HepG2 (cell line): ENCODE measurements at regions not wholly inside any gene's neighbourhood (a gene's known extent, or its start where the extent isn't known, plus 50 kb on each side); places are given as distances from the start of the nearest gene placed in this dataset.

Experiments used
- ATAC-seq: fragments of 200-7000 bp; cut with Tn5 transposase; 3 replicates; pipeline ENCODE4 v1.9.1; 2020; ENCODE audit warnings: mild to moderate bottlenecking, moderate library complexity
- BruUV-seq: library from RNA; stranded (reverse); fragments of 400-500 nt; replicated peaks from 2 replicates; lab custom pipeline; 2021; lab: Mats Ljungman, UMichigan
- CTCF ChIA-PET: fragments of 300-600 bp; formaldehyde crosslinking; extraction: SDS; loops from one replicate; lab custom pipeline; 2021; ENCODE audit warnings: low total read pairs, inconsistent platforms, low intra/inter-chr PET ratio; lab: Yijun Ruan, JAX
- POLR2A ChIA-PET: fragments of 350-600 bp; sonication (Branson Sonifier 250); formaldehyde crosslinking; loops from one replicate; lab custom pipeline; 2020; ENCODE audit warnings: antibody characterized with exemption, inconsistent platforms; lab: Yijun Ruan, JAX
- DNase-seq: peaks from one replicate; pipeline ENCODE4 v3.0.0-alpha.2; 2015; ENCODE audit warnings: low spot score
- FAIRE-seq: peaks from 3 replicates; lab custom pipeline; 2011; peaks lifted over from hg19 to GRCh38; lab: Jason Lieb, UNC
- H2AFZ ChIP-seq: one replicate; pipeline ENCODE4 v1.6.1; 2011; ENCODE audit warnings: low read length, inconsistent platforms
- H3K27ac ChIP-seq: fragments of 300-600 bp; 3 replicates; pipeline ENCODE4 v1.8.0; 2011; ENCODE audit warnings: mixed run types, mild to moderate bottlenecking, mixed read lengths, low read length, inconsistent platforms; ENCODE audit not compliant: insufficient read depth; ENCODE audit errors: extremely low read length
- H3K27me3 ChIP-seq, 2 experiments: fragments of 200-600 bp in 1 of 2; 2 replicates in 1 of 2; 3 replicates in 1 of 2; pipeline versions ENCODE4 v1.6.0 to v1.8.0; 2011; ENCODE audit warnings: low read length in 2 of 2, mild to moderate bottlenecking in 2 of 2, moderate library complexity in 2 of 2, inconsistent platforms in 1 of 2; ENCODE audit not compliant: insufficient read depth in 2 of 2, control insufficient read depth in 1 of 2
- H3K36me3 ChIP-seq, 2 experiments: fragments of 200-600 bp in 1 of 2; replicated peaks in 1 of 2; 2 replicates in 1 of 2; 3 replicates in 1 of 2; pipeline versions ENCODE4 v1.5.1 to v1.8.0; 2011; ENCODE audit warnings: low read length in 2 of 2, inconsistent platforms in 1 of 2; ENCODE audit not compliant: insufficient read depth in 2 of 2, control insufficient read depth in 1 of 2
- H3K4me1 ChIP-seq: 2 replicates; pipeline ENCODE4 v1.5.1; 2012; ENCODE audit warnings: low read length, inconsistent platforms; ENCODE audit not compliant: insufficient read depth
- H3K4me2 ChIP-seq: 2 replicates; pipeline ENCODE4 v1.6.0; 2011; ENCODE audit warnings: low read depth, low read length, inconsistent platforms
- H3K4me3 ChIP-seq, 3 experiments: fragments of 200-600 bp in 1 of 3; sonication (generic), shearing (Covaris generic) in 1 of 3; replicated peaks in 1 of 3; 2 replicates each; pipeline ENCODE4 v1.5.1; 2011 to 2016; ENCODE audit warnings: low read length in 3 of 3, inconsistent platforms in 2 of 3, low read depth in 2 of 3, mild to moderate bottlenecking in 2 of 3, control low read depth in 1 of 3, mixed read lengths in 1 of 3; ENCODE audit not compliant: insufficient read depth in 1 of 3
- H3K79me2 ChIP-seq: one replicate; pipeline ENCODE4 v1.6.1; 2011; ENCODE audit warnings: low read length, inconsistent platforms; ENCODE audit not compliant: insufficient read depth
- H3K9ac ChIP-seq: 2 replicates; pipeline ENCODE4 v1.6.0; 2011; ENCODE audit warnings: mild to moderate bottlenecking, low read depth, low read length, inconsistent platforms; ENCODE audit not compliant: insufficient read depth
- H3K9me3 ChIP-seq: 2 replicates; pipeline ENCODE4 v1.5.1; 2012; ENCODE audit warnings: mild to moderate bottlenecking, low read length
- H4K20me1 ChIP-seq: 2 replicates; pipeline ENCODE4 v1.6.0; 2011; ENCODE audit warnings: inconsistent platforms, mild to moderate bottlenecking, low read length, moderate library complexity; ENCODE audit not compliant: insufficient read depth
- CEBPB ChIP-seq: IDR thresholded peaks from 2 replicates; pipeline ENCODE4 v1.6.1; 2011; ENCODE audit warnings: low read depth, low read length, improper control_type of control experiment, borderline replicate concordance
- SRF ChIP-seq: IDR thresholded peaks from 2 replicates; pipeline ENCODE4 v1.6.1; 2011; ENCODE audit warnings: mild to moderate bottlenecking, low read depth, low read length, moderate library complexity
- TSC22D2 ChIP-seq: sonication (generic); formaldehyde crosslinking; IDR thresholded peaks from 2 replicates; pipeline ENCODE4 v1.5.1; 2020; ENCODE audit warnings: missing genetic modification reagents, mild to moderate bottlenecking, borderline replicate concordance
- ZFP37 ChIP-seq: sonication (generic); formaldehyde crosslinking; IDR thresholded peaks from 2 replicates; pipeline ENCODE4 v1.4.0; 2020; ENCODE audit warnings: missing genetic modification reagents, borderline replicate concordance
- ZKSCAN5 ChIP-seq: sonication (generic); formaldehyde crosslinking; IDR thresholded peaks from 2 replicates; pipeline ENCODE4 v1.5.1; 2020; ENCODE audit warnings: mild to moderate bottlenecking, missing genetic modification reagents
- ZNF546 ChIP-seq: sonication (generic); formaldehyde crosslinking; conservative IDR thresholded peaks from 2 replicates; pipeline ENCODE4 v1.8.1; 2023; ENCODE audit warnings: mild to moderate bottlenecking, missing genetic modification reagents
- WGBS: methylation state at CpG from one replicate; pipeline ENCODE4 v1.1.6; 2017; ENCODE audit warnings: low lambda C conversion rate; 5-methylcytosine and 5-hydroxymethylcytosine counted together
- in situ Hi-C: cut with HindIII; loops from 2 replicates; pipeline ENCODE4 v1.10.0; 2017; ENCODE audit warnings: low pct_unique_long_range_greater_than_20kb; ENCODE audit not compliant: extremely low pct_ligation_motif_present
- intact Hi-C: fragments of 100-400 bp; cut with micrococcal nuclease; formaldehyde crosslinking; loops from one replicate; pipeline ENCODE4 v1.10.0; 2022; ENCODE audit not compliant: unreplicated experiment
- TF ChIP-seq, protein P1 (sequence below): sonication (generic); formaldehyde crosslinking; IDR thresholded peaks from 2 replicates; pipeline ENCODE4 v1.4.0; 2020; ENCODE audit warnings: mild to moderate bottlenecking, missing genetic modification reagents, borderline replicate concordance

DNA sequence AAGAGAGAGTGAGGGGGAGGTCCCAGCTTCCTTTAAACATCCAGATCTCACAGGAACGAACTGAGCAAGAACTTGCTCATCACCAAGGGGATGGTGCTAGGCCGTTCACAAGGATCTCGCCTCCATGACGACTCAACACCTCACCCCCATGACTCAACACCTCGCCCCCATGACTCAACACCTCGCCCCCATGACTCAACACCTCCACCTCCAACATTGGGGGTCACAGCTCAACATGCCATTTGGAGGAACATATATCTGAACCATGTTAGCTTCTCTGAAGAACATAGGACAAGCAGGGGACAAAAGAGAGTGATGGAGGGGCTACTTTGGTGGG lies 66.0 kb upstream of the LHX5 start (continued):
- TF ChIP-seq, protein P1, sequence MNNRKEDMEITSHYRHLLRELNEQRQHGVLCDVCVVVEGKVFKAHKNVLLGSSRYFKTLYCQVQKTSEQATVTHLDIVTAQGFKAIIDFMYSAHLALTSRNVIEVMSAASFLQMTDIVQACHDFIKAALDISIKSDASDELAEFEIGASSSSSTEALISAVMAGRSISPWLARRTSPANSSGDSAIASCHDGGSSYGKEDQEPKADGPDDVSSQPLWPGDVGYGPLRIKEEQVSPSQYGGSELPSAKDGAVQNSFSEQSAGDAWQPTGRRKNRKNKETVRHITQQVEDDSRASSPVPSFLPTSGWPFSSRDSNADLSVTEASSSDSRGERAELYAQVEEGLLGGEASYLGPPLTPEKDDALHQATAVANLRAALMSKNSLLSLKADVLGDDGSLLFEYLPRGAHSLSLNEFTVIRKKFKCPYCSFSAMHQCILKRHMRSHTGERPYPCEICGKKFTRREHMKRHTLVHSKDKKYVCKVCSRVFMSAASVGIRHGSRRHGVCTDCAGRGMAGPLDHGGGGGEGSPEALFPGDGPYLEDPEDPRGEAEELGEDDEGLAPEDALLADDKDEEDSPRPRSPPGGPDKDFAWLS (CRISPR knock-in tag) = no peak

DNA sequence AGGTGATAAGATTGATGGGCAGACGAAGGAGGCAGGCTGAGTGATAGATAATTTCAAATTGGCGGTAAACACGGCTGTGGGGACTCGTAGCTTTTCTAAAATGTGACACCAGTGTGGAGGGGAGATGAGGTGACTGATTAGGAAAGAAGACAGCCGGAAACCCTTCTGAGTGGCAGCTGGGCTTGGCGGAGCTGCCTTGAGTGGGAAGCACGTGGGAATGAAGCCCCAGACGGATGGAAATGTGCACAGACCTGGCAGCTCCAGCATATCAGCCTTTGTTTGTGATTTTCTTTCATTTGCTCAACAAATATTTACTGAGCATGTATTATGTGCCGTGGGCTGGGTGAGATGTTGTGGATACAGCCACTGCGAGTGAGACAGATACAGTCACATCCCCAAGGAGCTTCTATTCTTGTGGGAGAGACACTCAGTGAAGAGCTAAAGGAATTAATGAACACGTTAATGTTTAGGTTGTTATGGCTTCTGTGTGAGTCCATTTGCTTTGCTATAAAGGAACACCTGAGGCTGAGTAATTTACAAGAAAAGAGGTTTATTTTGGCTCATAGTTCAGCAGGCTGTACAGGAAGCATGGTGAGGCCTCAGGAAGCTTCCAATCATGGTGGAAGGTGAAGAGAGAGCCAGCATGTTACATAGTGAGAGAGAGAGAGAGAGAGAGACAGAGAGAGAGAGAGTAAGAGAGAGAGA lies 65.5 kb upstream of the LHX5 start:
- H3K27me3 ChIP-seq = peaks cover 2 to 40% of the 10 kb centered on the region in 2 experiments; a peak in 3 of 5 replicates
- H3K4me3 ChIP-seq = no peak overlapping the region
- H3K79me2 ChIP-seq = no peaks in the 10 kb centered on the region
- TF ChIP-seq SRF (no peak), ZNF546 (CRISPR knock-in tag) (no peak), CEBPB (no peak), ZFP37 (CRISPR knock-in tag) (no peak), ZKSCAN5 (CRISPR knock-in tag) (no peak), TSC22D2 (CRISPR knock-in tag) (no peak)
- H4K20me1 ChIP-seq = no peaks in the 10 kb centered on the region; the same call in 1 of the 2 replicates
- FAIRE-seq = no peak
- no peak overlapping the region for H3K9ac ChIP-seq
- BruUV-seq = no TSS peak
- intact Hi-C loops (no loop called here), in situ Hi-C loops (no loop called here)
- H3K4me2 ChIP-seq = no peak overlapping the region
- 11% methylated on average over 11 of the region's 11 CpGs for WGBS
- CTCF ChIA-PET = no interaction called here
- H3K27ac ChIP-seq = no peak overlapping the region
- no peaks in the 10 kb centered on the region for H3K9me3 ChIP-seq
- no peak overlapping the region for H2AFZ ChIP-seq
- POLR2A ChIA-PET = no interaction called here
- no peak for DNase-seq
- no peaks in the 10 kb centered on the region for H3K36me3 ChIP-seq
- H3K4me1 ChIP-seq = no peaks in the 10 kb centered on the region
- ATAC-seq = no peak
